NCI-H82 (cell line): ENCODE measurements at regions not wholly inside any gene's neighbourhood (a gene's known extent, or its start where the extent isn't known, plus 50 kb on each side); places are given as distances from the start of the nearest gene placed in this dataset.
"Not testable (repeated sequence)": the region's sequence is repeated elsewhere in the genome, so short reads cannot be mapped to it uniquely, and the experiment has no call there.

Experiments
- DNase-seq: peaks from one replicate; lab custom pipeline; 2025; lab: John Stamatoyannopoulos, UW

DNA sequence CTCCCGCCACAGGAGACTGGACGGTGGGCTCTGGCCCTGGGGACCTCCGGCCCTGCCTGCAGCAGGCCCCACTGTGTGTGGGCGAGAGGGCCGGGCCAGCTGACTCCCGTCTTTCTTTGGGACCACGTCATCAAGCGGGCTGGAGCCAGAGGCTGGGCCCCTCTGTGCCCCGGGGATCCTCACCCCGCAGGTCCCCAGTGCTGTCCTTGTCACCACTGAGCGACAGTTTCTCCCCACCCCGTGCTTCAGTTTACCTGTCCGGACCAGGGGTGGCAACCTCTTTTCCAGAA, 181.9 kb upstream of the ZNF469 start:
- DNase-seq, result no peak

DNA sequence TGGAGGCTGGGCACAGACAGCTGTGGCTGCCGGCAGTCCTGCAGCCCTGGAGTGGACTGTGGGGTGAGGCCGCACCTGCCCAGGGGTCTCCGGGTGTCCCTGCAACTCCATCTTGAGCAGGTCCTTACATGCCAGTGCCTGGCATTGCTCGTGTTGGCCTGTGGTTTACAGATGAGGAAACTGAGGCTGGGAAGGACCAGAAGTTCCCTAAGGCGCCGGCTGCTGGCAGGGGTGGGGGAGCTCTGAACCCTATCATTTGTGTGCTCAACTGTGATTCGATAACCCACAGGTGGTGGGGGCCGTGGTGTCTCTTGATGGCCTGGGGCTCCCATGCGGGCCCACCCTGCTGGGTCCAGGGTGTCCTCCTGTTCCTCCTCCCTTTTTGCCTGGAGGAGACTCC, 181.1 kb upstream of the ZNF469 start:
- not testable (repeated sequence) for DNase-seq

DNA sequence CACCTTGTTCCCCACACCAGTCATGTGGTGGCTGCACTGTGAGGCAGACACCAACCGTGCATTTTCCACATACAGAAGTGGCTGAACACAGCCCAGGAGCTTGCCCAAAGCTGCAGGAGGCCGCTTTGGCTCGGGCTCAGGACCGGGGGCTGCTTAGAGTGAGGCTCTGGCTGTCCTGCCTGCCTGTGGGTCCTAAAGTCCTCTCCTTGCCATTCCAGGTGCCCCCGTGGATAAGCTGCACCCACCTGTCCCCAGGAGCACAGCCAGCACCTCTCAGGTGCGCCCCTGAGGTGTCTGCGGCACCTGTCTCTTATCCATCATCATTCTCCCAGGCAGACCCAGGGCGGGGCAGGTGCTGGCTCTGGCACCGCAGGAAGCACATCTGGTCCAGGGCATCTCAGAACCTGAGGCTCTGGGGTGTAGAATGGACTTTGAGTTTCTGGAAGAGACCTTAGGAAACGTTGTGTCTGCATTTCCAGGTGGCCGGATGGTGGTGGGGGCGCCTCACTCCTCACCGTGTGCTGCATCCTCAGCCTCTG, 180.5 kb upstream of the ZNF469 start:
- no peak for DNase-seq

DNA sequence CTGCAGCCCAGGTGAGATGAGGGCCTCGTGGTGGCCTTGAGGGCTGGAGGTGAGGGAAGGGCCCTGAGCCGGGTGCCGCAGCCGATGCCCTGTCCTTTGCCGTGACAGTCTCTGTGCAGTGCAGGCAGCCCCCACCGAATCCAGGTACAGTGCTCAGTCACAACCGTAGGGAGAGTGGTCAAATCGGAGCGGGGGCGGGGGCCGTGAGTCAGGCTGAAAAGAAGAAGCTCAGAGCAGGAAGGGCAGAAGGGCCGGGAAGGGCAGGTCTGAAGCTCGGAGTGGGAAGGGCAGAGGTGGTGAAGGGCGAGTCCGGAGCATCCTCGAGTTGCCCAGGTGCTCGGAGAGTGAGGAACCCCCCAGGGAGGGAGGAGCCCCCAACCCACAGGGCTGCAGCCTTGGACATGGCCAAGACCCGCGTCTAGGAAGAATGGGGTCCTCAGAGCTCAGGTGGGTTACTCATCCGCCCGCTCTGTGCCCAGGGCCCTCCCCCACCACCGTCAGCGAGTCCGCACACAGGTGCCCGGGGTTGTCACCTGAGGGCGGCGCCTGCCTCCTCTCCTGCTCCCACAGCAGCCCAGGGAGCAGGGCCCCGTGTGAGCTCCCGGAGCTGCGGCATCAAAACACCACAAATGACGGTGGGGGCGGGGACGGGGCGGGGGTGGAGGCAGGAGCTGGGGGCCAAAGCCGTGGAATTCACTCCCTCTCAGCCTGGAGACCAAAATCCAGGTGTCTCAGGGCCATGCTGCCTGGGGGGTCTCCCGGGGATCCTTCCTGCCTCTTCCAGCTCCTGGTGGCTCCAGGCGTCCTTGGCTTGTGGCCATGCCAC, 179.7 kb upstream of the ZNF469 start:
- not testable (repeated sequence) for DNase-seq

DNA sequence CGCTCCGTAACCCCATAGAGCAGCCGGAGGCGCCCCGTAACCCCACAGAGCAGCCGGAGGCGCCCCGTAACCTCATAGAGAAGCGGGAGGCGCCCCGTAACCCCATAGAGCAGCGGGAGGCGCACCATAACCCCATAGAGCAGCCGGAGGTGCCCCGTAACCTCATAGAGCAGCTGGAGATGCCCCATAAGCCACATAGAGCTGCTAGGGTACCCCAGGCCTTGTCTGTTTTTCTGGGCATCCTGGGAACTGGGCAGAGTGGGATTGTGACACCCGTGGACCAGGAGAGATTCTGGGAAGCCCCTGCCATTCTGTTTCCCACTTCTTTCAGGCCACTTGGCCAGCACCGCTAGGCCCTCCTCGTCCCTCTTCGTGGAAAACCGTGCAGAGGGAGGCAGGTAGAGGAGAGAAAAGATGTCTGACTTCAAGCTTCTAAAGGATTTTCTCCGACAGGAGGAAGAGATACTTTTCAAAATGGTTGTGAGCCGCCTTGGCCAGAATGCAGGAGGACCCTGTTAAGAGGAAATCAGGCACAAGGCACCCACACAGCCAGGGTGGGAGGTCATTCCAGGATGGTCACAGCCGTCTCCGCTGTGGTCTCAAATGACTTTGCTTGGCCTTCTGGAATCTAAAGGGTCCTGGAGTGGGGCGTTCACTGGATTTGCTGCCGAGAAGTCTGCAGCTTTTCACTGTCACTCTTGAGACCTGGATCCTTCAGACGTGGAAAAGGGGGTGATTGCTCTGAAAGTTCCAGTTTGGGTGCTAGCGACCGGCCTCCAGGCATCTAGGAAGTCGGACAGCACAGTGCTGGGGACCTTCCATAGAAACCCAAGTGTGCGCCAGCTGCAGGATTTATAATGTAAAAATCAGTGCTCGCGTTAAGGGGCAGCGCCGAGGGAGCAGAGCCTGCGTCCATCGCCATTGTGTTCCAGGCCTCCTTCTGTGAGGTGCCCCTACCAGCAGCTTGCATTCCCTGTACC, 178.3 kb upstream of the ZNF469 start:
- not testable (repeated sequence) for DNase-seq

DNA sequence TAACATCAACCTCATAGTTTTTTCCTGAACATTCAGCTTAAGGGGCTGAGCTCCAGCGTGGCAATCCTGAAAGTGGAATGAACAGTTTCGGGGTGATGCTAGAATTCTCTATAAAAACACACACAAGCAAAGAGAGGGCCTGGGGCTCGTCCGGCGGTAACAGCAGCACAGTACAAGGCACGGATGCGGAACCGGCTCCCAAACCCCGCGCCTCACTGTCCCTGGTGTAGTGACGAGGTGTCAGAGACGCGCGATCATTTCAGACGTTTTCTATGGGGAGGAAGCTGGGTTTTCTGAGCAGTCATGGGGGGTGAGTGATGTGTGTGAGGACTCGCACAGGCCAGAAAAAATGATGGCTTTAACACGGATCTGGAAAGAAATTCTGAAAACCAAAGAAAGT, 177.3 kb upstream of the ZNF469 start:
- DNase-seq, result not testable (repeated sequence)

DNA sequence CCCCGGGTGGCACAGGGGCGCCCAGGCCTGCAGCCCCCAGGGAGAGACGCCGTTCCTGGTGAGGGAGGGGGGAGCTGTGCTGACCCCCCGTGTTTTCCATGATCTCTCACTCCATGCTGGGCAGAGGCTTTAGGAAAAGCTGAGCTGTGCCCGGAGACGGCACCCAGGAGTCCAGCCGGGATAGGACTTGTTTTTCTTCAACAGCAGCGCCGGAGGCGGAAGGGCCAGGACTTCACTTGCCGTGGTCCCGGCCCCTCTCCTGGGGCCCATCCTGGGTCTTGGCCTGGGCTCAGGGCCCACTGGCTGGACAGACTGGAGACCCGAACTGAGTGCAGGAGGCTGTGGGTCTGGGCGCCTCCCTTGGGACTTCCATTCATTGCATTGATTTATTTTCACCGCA, 176.8 kb upstream of the ZNF469 start:
- DNase-seq, result not testable (repeated sequence)

DNA sequence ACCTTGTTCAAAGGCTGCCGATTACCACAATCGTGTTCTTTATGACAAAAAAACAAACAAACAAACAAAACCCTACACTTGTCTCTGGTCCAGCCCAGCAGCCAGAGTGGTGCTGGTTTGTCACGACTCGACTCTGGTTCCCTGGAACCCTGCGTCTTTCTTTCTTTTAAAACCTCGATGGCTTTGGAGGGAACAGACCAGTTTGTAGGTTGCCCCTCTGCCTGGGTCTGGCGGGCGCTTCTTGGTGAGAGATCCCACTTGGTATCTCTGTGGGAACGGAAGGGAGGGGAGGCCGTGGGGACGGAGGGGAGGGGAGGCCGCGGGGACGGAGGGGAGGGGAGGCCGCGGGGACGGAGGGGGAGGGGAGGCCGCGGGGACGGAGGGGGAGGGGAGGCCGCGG, 176.2 kb upstream of the ZNF469 start:
- not testable (repeated sequence) for DNase-seq

DNA sequence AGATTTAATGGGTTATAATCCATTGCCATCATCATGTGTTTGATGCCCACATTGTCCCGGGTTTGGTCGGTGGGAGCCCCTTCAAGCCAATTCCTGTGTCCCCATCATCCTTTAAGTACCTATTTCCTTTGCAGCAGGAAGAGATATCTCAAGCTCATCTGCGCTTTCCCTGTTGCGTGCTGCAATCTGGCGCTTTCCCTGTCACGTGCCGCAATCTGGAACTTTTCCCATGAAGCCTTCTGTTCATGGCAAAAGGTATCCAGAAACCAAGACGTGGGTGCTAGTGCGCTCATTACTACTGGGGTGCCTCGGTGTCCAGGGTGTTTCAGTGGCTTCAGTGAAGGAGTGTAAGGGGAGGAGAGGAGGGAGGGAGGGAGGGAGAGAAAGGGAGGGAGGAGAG, 174.6 kb upstream of the ZNF469 start:
- no peak for DNase-seq

DNA sequence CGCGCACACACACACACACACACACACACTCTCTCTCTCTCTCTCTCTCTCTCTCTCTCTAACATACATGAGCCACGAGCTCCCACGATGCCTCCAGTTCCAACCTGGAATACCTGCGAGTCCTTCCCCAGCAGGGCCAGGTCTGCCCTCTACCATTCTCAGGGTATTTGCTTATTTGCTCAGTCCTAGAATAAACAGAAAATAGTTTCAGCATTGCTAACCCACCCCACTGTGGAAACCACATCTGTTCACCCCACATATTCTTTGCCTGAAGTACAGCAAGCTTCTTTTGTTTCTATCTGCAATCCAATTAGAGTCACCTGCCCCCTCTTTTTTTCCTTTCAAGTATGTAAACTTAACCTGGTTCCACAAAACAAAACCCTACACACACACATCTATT, 174.0 kb upstream of the ZNF469 start:
- DNase-seq, result not testable (repeated sequence)

DNA sequence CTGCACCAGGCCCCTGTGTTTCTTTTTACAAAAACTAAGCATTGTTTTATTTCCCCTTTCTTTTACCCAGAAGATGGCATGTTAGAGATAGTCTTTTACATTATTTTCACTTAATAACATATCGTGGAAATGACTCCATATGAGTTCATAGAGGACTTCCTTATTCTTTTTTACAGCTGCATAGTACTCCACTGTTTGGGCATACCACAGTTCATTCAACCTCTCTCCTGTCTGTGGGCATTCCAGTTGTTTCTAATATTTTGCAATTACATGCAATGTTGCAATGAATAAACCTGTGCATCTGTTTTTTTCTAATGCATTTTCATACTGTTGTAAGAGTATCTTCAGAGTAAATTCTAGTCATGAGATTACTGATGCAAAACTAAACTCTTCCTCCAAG, 173.2 kb upstream of the ZNF469 start:
- not testable (repeated sequence) for DNase-seq

DNA sequence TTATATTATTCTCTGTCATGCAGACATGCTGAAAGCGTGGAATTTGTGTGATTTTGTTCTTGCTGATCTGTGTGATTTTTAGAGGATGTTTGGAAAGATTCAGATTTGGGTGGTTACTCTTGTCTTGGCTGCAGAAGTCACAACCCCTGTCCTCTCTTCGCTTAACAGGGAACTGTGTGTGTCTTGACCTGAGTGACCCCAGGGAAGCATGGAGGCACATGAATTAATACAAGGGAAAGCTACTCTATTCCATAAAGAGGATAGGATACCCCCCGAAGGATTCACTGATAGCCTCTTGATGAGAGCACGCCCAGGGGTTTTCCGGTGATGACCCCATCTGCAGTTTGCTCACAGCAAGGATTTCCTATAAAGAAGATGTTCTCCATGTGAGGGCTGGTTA, 168.8 kb upstream of the ZNF469 start:
- DNase-seq, result not testable (repeated sequence)

DNA sequence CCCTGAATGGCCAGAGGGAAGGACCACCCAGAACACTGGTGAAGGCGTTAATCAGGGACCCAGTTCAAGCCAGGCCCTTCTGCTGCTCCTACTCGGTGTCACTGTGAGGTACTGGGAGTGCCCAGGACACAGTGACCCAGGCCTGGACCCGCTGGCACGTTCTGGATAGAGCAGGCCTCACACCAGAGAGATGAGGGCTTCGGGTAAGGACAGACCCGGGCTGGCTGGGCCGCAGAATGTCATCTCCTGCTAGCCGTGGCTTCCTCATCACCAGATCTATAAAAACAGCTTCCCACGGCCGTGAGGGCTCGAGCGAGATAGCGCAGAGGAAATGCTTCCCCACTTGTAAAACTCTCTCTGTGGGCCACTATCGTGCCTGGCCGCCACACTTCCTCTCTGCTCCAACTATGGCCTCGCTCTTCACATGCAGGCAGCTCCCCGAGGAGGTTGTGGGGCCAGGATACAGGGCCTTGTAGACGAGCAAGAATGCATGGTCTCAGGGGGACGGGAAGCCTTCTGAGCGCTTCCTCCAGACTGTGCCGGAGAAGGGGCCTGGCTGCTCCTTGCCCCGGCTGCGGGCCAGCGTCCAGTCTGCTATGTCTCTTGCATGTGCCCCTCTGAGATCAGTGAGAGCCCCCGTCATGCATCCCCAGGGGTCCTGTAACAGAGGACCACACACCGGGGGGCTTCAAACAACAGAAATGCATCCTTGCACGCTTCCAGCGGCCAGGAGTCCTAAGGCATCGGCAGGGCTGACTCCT, 161.6 kb upstream of the ZNF469 start:
- not testable (repeated sequence) for DNase-seq

DNA sequence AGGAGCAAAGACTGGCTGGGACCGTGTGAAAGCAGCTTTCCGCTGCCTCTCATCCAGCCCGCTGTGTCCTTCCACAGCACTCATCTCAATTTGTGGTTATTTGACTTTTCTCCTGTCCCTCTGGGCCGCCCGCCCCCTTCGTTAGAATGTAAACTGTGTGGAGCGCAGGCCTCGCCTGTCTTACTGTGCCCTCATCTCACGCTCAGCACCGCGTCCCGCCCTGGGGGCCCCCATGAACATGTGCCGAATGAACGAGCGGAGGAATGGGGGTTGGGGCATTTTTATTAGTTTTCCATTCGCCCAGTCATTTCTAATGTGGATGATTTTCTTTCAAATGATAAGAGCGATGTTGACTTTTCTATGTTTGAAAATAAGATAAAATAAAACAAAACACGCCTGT, 159.1 kb upstream of the ZNF469 start:
- DNase-seq, result not testable (repeated sequence)

DNA sequence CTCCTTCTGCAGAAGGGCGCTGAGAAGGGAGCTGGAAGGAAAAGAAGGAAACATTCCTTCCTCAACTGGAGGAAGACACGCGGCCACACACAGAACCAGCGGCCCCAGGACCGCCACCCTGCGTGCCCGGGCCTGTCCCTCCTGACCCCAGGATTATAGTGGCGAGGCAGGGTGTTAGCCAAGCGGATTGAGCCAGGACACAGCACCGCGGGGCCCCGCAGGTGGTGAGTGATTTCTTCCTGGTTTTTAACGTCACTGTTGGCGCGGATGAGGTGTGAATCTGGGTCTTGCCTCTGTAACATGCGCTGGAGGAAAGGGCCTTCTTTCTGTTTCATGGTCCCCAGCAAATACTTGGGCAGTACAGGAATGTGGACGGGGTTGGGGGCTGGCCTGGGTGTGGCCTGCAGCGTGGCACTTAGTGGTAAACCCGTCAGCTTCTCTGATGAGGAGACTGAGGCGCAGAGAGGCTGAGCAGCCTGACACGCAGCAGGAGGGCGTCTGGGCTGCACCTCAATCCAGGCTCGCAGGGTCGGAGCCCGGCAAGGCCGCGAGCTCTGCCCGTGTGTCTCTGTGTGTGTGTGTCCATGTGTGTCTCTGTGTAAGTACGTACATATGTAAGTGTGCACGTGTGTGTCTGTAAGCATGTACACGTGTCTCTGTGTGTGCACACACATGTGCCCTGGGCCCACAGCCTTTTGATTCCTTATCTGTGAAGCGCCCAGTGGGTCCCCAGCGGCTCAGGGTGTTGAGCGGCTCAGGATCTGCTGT, 158.4 kb upstream of the ZNF469 start:
- not testable (repeated sequence) for DNase-seq

DNA sequence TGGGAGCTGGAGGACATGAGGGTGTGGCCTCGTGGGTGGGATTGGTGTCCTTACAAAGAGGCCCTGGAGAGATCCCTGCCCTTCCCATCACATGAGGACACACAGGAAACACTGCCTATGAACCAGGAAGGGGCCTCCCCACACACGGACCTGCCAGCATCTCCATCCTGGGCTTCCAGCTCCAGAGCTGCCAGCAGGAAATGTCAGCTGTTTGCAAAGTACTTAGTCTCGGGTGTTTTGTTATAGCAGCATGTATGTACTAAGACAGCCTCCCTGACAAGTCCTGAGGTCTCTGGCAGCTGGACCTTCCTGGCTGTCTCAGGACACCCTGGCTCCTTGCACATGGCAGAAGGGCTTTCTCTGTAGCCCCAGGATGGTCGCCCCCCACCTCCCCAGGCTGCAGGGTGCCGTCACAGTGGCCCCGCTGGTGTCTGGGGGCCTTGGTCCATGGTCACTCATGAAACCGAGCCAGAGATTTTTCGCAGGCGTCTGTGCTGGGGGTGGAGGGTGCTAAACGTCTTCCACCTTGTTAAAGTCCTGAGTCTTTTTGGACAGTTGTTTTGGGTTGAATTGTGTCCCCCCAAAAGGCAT, 157.0 kb upstream of the ZNF469 start:
- not testable (repeated sequence) for DNase-seq

DNA sequence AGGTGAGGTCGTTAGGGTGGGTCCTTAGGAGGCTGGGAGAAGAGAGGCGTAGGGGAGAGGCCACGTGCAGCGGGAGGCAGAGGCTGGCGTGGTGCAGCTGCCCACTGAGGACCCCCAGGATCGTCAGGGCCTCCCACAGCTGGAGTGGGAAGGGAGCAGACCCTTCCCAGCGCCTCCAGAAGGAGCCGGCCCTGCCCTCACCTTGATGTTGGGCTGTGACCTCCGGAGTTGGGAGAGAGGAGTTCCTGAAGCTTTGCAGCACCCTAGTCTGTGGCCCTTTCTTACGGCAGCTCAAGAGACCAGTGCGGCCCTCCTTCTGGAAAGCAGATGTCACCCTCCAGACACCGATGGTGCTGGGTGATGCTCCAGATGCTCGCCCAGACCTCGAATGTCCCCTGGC, 156.5 kb upstream of the ZNF469 start:
- not testable (repeated sequence) for DNase-seq

DNA sequence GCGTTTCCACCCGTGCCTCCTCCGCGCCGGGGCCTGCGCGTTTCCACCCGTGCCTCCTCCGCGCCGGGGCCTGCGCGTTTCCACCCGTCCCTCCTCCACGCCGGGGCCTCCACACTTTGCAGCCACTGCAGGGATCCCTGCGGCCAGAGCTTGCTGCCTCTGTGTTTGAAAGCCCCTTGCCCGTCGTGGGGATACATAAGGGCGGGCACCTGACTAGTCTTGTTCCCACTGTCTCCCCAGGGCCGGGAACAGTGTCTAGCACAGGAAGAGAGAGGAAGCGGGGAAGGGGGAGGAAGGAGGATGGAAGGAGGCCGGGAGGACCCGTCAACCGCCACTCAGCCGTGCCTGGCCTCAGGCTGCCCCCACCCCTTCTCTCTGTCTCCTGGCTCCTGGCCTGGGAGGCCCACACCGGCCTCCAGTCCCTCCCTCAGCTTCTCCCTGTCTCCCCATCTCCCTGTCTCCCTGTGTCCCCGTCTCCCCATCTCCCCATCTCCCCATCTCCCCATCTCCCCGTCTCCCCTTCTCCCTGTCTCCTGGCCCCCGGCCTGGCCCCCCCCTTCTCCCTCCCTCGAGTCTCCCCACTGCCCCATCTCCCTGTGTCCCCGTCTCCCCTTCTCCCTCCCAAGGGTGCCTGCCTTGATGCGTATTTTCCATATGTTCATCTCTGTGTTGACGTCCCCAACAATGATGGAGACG, 155.6 kb upstream of the ZNF469 start:
- DNase-seq, result not testable (repeated sequence)

DNA sequence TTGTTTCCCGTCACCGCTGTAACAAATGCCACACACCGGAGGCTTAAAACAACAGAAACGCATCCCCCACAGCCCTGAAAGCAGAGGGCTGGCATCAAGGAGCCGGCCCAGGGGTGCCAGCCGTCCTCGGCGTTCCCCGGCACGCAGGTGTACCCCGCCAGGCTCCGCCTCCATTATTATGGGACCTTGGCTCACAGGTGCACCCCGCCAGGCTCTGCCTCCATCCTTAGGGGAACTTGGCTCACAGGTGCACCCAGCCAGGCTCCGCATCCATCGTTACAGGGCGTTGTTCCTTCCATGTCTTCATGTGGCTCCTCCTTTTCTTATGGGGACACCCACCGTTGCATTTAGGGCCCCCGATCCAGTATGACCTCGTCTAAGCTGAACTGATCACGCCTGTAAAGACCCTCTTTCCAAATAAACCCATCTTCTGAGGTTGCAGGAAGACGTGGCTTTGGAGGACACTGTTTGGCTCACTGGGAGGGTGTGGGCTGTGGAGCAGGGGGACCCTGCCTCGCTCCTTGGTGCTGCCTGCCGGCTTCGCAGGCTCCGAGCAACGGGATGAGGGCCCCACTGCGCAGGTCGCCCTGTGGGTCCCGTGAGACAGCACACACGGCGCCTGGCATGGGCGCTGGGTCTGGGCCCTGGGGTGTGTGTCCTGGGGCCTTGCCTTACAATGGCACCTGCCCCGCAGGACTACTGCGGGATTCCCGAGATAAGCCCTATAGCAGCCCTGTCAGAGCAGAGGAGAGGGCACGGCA, 154.9 kb upstream of the ZNF469 start:
- not testable (repeated sequence) for DNase-seq
